NOMO-1 treated with dmso at 0.1 percent for 144 hours (cell line): ENCODE measurements at regions not wholly inside any gene's neighbourhood (a gene's known extent, or its start where the extent isn't known, plus 50 kb on each side); places are given as distances from the start of the nearest gene placed in this dataset.

Experiments used
- DNase-seq: peaks from one replicate; lab custom pipeline; 2025; ENCODE audit not compliant: unreplicated experiment; lab: John Stamatoyannopoulos, UW

- DNase-seq, result no peak
Observed at GRCh38 chr13:52931539-52932431, 83.3 kb upstream of the PCDH8 start.

- no peak for DNase-seq
Observed at GRCh38 chr13:52931131-52931530, 82.7 kb upstream of the PCDH8 start.

- DNase-seq, result no peak
Observed at GRCh38 chr13:52929846-52930245, 81.4 kb upstream of the PCDH8 start.

GRCh38 chr13:52926971-52927370 lies 78.5 kb upstream of the PCDH8 start:
- no peak for DNase-seq

GRCh38 chr13:52925775-52926285 lies 77.4 kb upstream of the PCDH8 start:
- DNase-seq, result no peak

- DNase-seq, result no peak
Observed at GRCh38 chr13:52925251-52925650, 76.8 kb upstream of the PCDH8 start.

- DNase-seq, result no peak
Observed at GRCh38 chr13:52924289-52925148, 76.1 kb upstream of the PCDH8 start.

- DNase-seq, result no peak
Observed at GRCh38 chr13:52922961-52923360, 74.5 kb upstream of the PCDH8 start.

GRCh38 chr13:52921194-52921593 lies 72.8 kb upstream of the PCDH8 start:
- DNase-seq, result peak; percentile 51

- DNase-seq, result no peak
Observed at GRCh38 chr13:52916486-52916990, 68.1 kb upstream of the PCDH8 start.

GRCh38 chr13:52911340-52911739 lies 62.9 kb upstream of the PCDH8 start:
- no peak for DNase-seq

- peak; percentile 46 for DNase-seq
Observed at GRCh38 chr13:52910318-52910717, 61.9 kb upstream of the PCDH8 start.

- DNase-seq, result no peak
Observed at GRCh38 chr13:52906122-52906903, 57.9 kb upstream of the PCDH8 start.

GRCh38 chr13:52905701-52906100 lies 57.3 kb upstream of the PCDH8 start:
- DNase-seq, result no peak

- DNase-seq, result no peak
Observed at GRCh38 chr13:52903320-52903719, 54.9 kb upstream of the PCDH8 start.

GRCh38 chr13:52899206-52899605 lies 50.8 kb upstream of the PCDH8 start:
- no peak for DNase-seq
